ENCODE measurements at regions not wholly inside any gene's neighbourhood (a gene's known extent, or its start where the extent isn't known, plus 50 kb on each side); places are given as distances from the start of the nearest gene placed in this dataset.

- H3K27ac ChIP-seq (ENCODE audit: low read depth, low read length): no peak overlapping the region
- H3K4me1 ChIP-seq (ENCODE audit: control insufficient read depth, insufficient read depth, low read length, unreplicated experiment): peaks cover 4% of the 10 kb centered on the region
- no peak overlapping the region for H2AFZ ChIP-seq (ENCODE audit: low read length, unreplicated experiment)
- no peaks in the 10 kb centered on the region for H3K36me3 ChIP-seq (ENCODE audit: insufficient read depth, low read length)
- H3K79me2 ChIP-seq (ENCODE audit: control insufficient read depth, insufficient read depth, low read length, unreplicated experiment): no peaks in the 10 kb centered on the region
- H3K4me3 ChIP-seq (ENCODE audit: low read depth, low read length): no peak overlapping the region
- H3K27me3 ChIP-seq (ENCODE audit: insufficient read depth, low read length): no peaks in the 10 kb centered on the region
Observed at GRCh38 chr3:139291276-139292051, 52.4 kb upstream of the MRPS22 start.

- H3K36me3 ChIP-seq (ENCODE audit: insufficient read depth, low read length): no peaks in the 10 kb centered on the region
- no peak overlapping the region for H2AFZ ChIP-seq (ENCODE audit: low read length, unreplicated experiment)
- H3K27ac ChIP-seq (ENCODE audit: low read depth, low read length): no peak overlapping the region
- H3K27me3 ChIP-seq (ENCODE audit: insufficient read depth, low read length): no peaks in the 10 kb centered on the region
- H3K79me2 ChIP-seq (ENCODE audit: control insufficient read depth, insufficient read depth, low read length, unreplicated experiment): no peaks in the 10 kb centered on the region
- H3K4me3 ChIP-seq (ENCODE audit: low read depth, low read length): no peak overlapping the region
- peaks cover 4% of the 10 kb centered on the region for H3K4me1 ChIP-seq (ENCODE audit: control insufficient read depth, insufficient read depth, low read length, unreplicated experiment)
Observed at GRCh38 chr3:139292192-139292591, 51.6 kb upstream of the MRPS22 start.

DNA sequence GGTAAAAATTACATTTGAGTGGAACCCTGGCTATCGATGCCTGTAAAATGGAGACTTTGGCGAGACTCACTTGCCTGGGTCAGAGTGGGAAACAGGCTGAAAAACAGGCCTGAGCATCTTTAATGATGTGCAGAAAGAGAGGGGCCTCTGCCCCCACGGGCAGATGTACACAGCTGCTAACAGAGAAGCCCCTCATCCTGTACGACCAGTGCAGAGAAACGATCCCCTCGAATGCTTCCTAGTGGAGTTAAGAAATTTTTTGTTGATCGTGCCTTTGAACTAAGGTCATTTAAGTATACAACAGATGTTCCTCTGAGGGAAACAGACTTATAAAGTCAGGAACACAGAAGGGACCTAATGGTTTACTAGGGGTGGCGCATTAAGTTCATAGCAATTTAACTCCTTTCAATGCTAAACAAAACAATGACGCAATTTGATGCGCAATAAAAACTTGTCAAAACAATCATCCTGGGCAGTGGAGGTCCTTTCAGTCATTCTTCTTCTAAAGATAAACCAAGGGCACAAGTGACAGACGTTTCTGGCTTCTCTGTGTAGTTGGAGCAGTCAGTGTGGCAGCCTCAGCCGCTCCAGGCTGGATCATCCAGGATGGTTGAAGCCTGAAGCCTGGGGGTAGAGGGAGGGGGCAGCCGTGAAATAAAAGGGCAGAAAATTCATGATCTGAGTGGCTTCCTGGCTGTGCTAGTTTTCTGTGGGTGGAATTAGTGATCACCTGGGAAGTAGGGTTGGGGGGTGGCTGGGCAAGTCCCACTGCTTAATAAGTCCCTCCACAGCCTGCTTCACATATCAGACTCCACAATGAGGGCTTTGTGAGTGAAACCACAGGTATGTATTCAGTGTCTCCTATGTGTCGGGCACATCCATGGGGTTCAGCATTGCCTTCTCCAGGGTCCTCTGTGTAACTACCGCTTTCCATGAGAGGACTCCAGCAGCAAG, 50.8 kb upstream of the MRPS22 start:
- Histone ChIP-seq H3K4me1 (ENCODE audit: control insufficient read depth, insufficient read depth, low read length, unreplicated experiment) (peaks cover 4% of the 10 kb centered on the region), H3K27ac (ENCODE audit: low read depth, low read length) (no peak overlapping the region), H3K4me3 (ENCODE audit: low read depth, low read length) (no peak overlapping the region), H2AFZ (ENCODE audit: low read length, unreplicated experiment) (no peak overlapping the region), H3K36me3 (ENCODE audit: insufficient read depth, low read length) (no peaks in the 10 kb centered on the region), H3K27me3 (ENCODE audit: insufficient read depth, low read length) (no peaks in the 10 kb centered on the region), H3K79me2 (ENCODE audit: control insufficient read depth, insufficient read depth, low read length, unreplicated experiment) (no peaks in the 10 kb centered on the region)

- no peaks in the 10 kb centered on the region for H3K27me3 ChIP-seq (ENCODE audit: insufficient read depth, low read length)
- H3K36me3 ChIP-seq (ENCODE audit: insufficient read depth, low read length): no peaks in the 10 kb centered on the region
- no peak overlapping the region for H3K4me3 ChIP-seq (ENCODE audit: low read depth, low read length)
- H3K79me2 ChIP-seq (ENCODE audit: control insufficient read depth, insufficient read depth, low read length, unreplicated experiment): no peaks in the 10 kb centered on the region
- no peak overlapping the region for H3K27ac ChIP-seq (ENCODE audit: low read depth, low read length)
- H2AFZ ChIP-seq (ENCODE audit: low read length, unreplicated experiment): no peak overlapping the region
- H3K4me1 ChIP-seq (ENCODE audit: control insufficient read depth, insufficient read depth, low read length, unreplicated experiment): peaks cover 7% of the 10 kb centered on the region
Observed at GRCh38 chr3:139293665-139294023, 50.2 kb upstream of the MRPS22 start.

Measured in ACC112 (cell line).